Activated naive CD4-positive, alpha-beta T cell treated with anti-CD3 and anti-CD28 coated beads, Interleukin-2, amount 50 U/mL, for 72 hours (primary cell): ENCODE measurements at regions not wholly inside any gene's neighbourhood (a gene's known extent, or its start where the extent isn't known, plus 50 kb on each side); places are given as distances from the start of the nearest gene placed in this dataset.

Experiments
- ATAC-seq, 2 donors: fragments of 150-1000 bp; cut with Tn5 transposase; 2 replicates each; pipeline ENCODE4 v1.10.0; 2021; ENCODE audit warnings: mild to moderate bottlenecking in 2 of 2, moderate library complexity in 2 of 2
- DNase-seq, 2 donors: peaks; one replicate each; pipeline ENCODE4 v3.0.0; 2021 to 2022; ENCODE audit warnings: low spot score in 2 of 2
- H3K27ac Mint-ChIP-seq, 2 donors: one replicate each; pipeline ENCODE4 v1.8.0; 2022; ENCODE audit warnings: mild to moderate bottlenecking in 2 of 2, mixed read lengths in 2 of 2
- H3K36me3 Mint-ChIP-seq, 2 donors: one replicate each; pipeline ENCODE4 v1.8.0; 2022; ENCODE audit warnings: mixed read lengths in 2 of 2
- H3K9me3 Mint-ChIP-seq, 2 donors: one replicate each; pipeline ENCODE4 v1.8.0; 2022; ENCODE audit warnings: mixed read lengths in 2 of 2

- DNase-seq (no peak), ATAC-seq (no peak)
- Mint-ChIP-seq H3K36me3 (no peaks in the 10 kb centered on the region), H3K9me3 (peaks cover 16 to 18% of the 10 kb centered on the region in 2 donors), H3K27ac (no peak overlapping the region)
These were observed 132.3 kb downstream of the TINAG start for GRCh38 chr6:54440549-54440948.

GRCh38 chr6:54441020-54441419 lies 132.8 kb downstream of the TINAG start:
- ATAC-seq, result no peak
- no peak for DNase-seq

GRCh38 chr6:54441687-54442248 lies 133.5 kb downstream of the TINAG start:
- ATAC-seq (no peak), DNase-seq (no peak)
- H3K9me3 Mint-ChIP-seq, result peaks cover 20 to 22% of the 10 kb centered on the region in 2 donors
- no peaks in the 10 kb centered on the region for H3K36me3 Mint-ChIP-seq
- H3K27ac Mint-ChIP-seq, result no peak overlapping the region

More at GRCh38 chr6:54441020-54441419, 132.8 kb downstream of the TINAG start:
- Mint-ChIP-seq H3K36me3 (no peaks in the 10 kb centered on the region), H3K9me3 (peaks cover 19 to 21% of the 10 kb centered on the region in 2 donors), H3K27ac (no peak overlapping the region)

GRCh38 chr6:54445207-54445606 lies 137.0 kb downstream of the TINAG start:
- Mint-ChIP-seq H3K27ac (no peak overlapping the region), H3K9me3 (peaks cover 15 to 23% of the 10 kb centered on the region in 2 donors), H3K36me3 (no peaks in the 10 kb centered on the region)
- ATAC-seq, result no peak
- no peak for DNase-seq

- H3K36me3 Mint-ChIP-seq, result peaks cover 0 to 4% of the 10 kb centered on the region in 2 donors
- ATAC-seq, result no peak
- H3K9me3 Mint-ChIP-seq, result peaks cover 14 to 22% of the 10 kb centered on the region in 2 donors
- no peak for DNase-seq
- H3K27ac Mint-ChIP-seq, result no peak overlapping the region
These were observed 140.4 kb downstream of the TINAG start for GRCh38 chr6:54448617-54449016.

GRCh38 chr6:54451516-54451915 lies 143.3 kb downstream of the TINAG start:
- DNase-seq (no peak), ATAC-seq (no peak)
- H3K9me3 Mint-ChIP-seq, result peaks cover 10 to 18% of the 10 kb centered on the region in 2 donors
- H3K27ac Mint-ChIP-seq, result no peak overlapping the region
- peaks cover 0 to 4% of the 10 kb centered on the region in 2 donors for H3K36me3 Mint-ChIP-seq

- Mint-ChIP-seq H3K36me3 (peaks cover 0 to 10% of the 10 kb centered on the region in 2 donors), H3K27ac (no peak overlapping the region), H3K9me3 (peaks cover 26 to 27% of the 10 kb centered on the region in 2 donors)
- no peak for ATAC-seq
- no peak for DNase-seq
These were observed 155.2 kb downstream of the TINAG start for GRCh38 chr6:54463354-54464024.

- Mint-ChIP-seq H3K36me3 (peaks cover 0 to 10% of the 10 kb centered on the region in 2 donors), H3K9me3 (peaks cover 29 to 30% of the 10 kb centered on the region in 2 donors), H3K27ac (no peak overlapping the region)
- DNase-seq (no peak), ATAC-seq (no peak)
These were observed 157.5 kb downstream of the TINAG start for GRCh38 chr6:54465649-54466300.

- H3K9me3 Mint-ChIP-seq, result peaks cover 29 to 30% of the 10 kb centered on the region in 2 donors
- ATAC-seq, result no peak
- DNase-seq, result no peak
- peaks cover 0 to 10% of the 10 kb centered on the region in 2 donors for H3K36me3 Mint-ChIP-seq
- H3K27ac Mint-ChIP-seq, result no peak overlapping the region
These were observed 159.1 kb downstream of the TINAG start for GRCh38 chr6:54467384-54467783.

GRCh38 chr6:54473328-54473727 lies 165.1 kb downstream of the TINAG start:
- H3K9me3 Mint-ChIP-seq, result peaks cover 4 to 9% of the 10 kb centered on the region in 2 donors
- DNase-seq (no peak), ATAC-seq (no peak)
- H3K27ac Mint-ChIP-seq, result no peak overlapping the region
- H3K36me3 Mint-ChIP-seq, result peaks cover 0 to 5% of the 10 kb centered on the region in 2 donors

GRCh38 chr6:54474898-54475297 lies 166.7 kb downstream of the TINAG start:
- DNase-seq (no peak), ATAC-seq (no peak)
- Mint-ChIP-seq H3K27ac (no peak overlapping the region), H3K9me3 (peaks cover 5% of the 10 kb centered on the region in 2 donors), H3K36me3 (peaks cover 0 to 5% of the 10 kb centered on the region in 2 donors)

- ATAC-seq, result no peak
- no peak for DNase-seq
- Mint-ChIP-seq H3K9me3 (peaks cover 6 to 17% of the 10 kb centered on the region in 2 donors), H3K27ac (no peak overlapping the region), H3K36me3 (no peaks in the 10 kb centered on the region)
These were observed 172.8 kb downstream of the TINAG start for GRCh38 chr6:54481091-54481490.

- H3K27ac Mint-ChIP-seq, result no peak overlapping the region
- DNase-seq (no peak), ATAC-seq (no peak)
- H3K9me3 Mint-ChIP-seq, result peaks cover 19 to 28% of the 10 kb centered on the region in 2 donors
- no peaks in the 10 kb centered on the region for H3K36me3 Mint-ChIP-seq
These were observed 183.2 kb downstream of the TINAG start for GRCh38 chr6:54491431-54491830.

GRCh38 chr6:54493138-54493537 lies 184.9 kb downstream of the TINAG start:
- Mint-ChIP-seq H3K36me3 (no peaks in the 10 kb centered on the region), H3K9me3 (peaks cover 16 to 26% of the 10 kb centered on the region in 2 donors), H3K27ac (no peak overlapping the region)
- ATAC-seq, result no peak
- no peak for DNase-seq

GRCh38 chr6:54503144-54503543 lies 194.9 kb downstream of the TINAG start:
- peaks cover 0 to 5% of the 10 kb centered on the region in 2 donors for H3K36me3 Mint-ChIP-seq
- H3K27ac Mint-ChIP-seq, result no peak overlapping the region
- DNase-seq, result no peak
- ATAC-seq, result no peak
- H3K9me3 Mint-ChIP-seq, result peaks cover 6 to 8% of the 10 kb centered on the region in 2 donors

- Mint-ChIP-seq H3K36me3 (no peaks in the 10 kb centered on the region), H3K27ac (no peak overlapping the region), H3K9me3 (peaks cover 5 to 8% of the 10 kb centered on the region in 2 donors)
- ATAC-seq, result no peak
- DNase-seq, result no peak
These were observed 206.8 kb downstream of the TINAG start for GRCh38 chr6:54515013-54515412.

GRCh38 chr6:54515713-54516112 lies 207.5 kb downstream of the TINAG start:
- H3K36me3 Mint-ChIP-seq, result no peaks in the 10 kb centered on the region
- DNase-seq (no peak), ATAC-seq (no peak)
- no peak overlapping the region for H3K27ac Mint-ChIP-seq
- H3K9me3 Mint-ChIP-seq, result peaks cover 7 to 9% of the 10 kb centered on the region in 2 donors
